Neural cell (in vitro differentiated cells): ENCODE measurements at regions not wholly inside any gene's neighbourhood (a gene's known extent, or its start where the extent isn't known, plus 50 kb on each side); places are given as distances from the start of the nearest gene placed in this dataset.

Experiments
- EP300 ChIP-seq: fragments of 450-650 bp; conservative IDR thresholded peaks from 2 replicates; pipeline ENCODE4 v1.6.1; 2014; ENCODE audit warnings: antibody characterized with exemption, mild to moderate bottlenecking, moderate library complexity; ENCODE audit not compliant: poor library complexity, severe bottlenecking
- EZH2 ChIP-seq: fragments of 200-600, 300-800 bp; shearing (Covaris generic), sonication (generic); IDR thresholded peaks from 2 replicates; pipeline ENCODE4 v1.6.1; 2014; ENCODE audit warnings: antibody characterized with exemption, low read length, borderline replicate concordance, mild to moderate bottlenecking; ENCODE audit not compliant: insufficient read depth, poor library complexity, severe bottlenecking
- TAF1 ChIP-seq: IDR thresholded peaks from 2 replicates; pipeline ENCODE4 v1.6.1; 2012; ENCODE audit warnings: low read depth
- TF ChIP-seq, protein P1 (sequence below): fragments of 450-650 bp; IDR thresholded peaks from 2 replicates; pipeline ENCODE4 v1.5.1; 2014; ENCODE audit warnings: antibody characterized with exemption, mild to moderate bottlenecking, moderate library complexity; ENCODE audit not compliant: poor library complexity, severe bottlenecking
- TF ChIP-seq, protein P2 (sequence below): IDR thresholded peaks from 2 replicates; pipeline ENCODE4 v1.6.1; 2012; ENCODE audit warnings: borderline replicate concordance

DNA sequence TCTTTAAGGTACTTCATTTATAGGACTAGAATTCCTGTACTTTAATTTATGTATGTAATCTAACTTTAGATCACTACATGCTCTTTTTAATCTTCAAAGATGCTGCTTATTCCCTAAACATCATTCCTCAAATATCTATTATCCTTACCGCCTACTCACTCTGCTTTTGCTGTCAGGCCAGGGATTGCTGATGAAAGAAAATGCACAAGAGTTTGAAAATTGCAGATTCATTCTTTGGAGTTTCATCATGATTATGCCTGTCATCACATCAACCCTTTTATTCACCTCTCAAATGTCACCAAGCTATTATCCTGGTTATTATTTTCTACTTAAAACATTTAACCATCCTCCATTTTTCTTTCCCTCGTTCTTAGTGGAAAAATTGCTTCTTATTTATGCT lies 802.7 kb downstream of the METTL15 start:
- TF ChIP-seq TAF1 (no peak), EP300 (peak; percentile 80), EZH2 (no peak)
- TF ChIP-seq, protein P1, sequence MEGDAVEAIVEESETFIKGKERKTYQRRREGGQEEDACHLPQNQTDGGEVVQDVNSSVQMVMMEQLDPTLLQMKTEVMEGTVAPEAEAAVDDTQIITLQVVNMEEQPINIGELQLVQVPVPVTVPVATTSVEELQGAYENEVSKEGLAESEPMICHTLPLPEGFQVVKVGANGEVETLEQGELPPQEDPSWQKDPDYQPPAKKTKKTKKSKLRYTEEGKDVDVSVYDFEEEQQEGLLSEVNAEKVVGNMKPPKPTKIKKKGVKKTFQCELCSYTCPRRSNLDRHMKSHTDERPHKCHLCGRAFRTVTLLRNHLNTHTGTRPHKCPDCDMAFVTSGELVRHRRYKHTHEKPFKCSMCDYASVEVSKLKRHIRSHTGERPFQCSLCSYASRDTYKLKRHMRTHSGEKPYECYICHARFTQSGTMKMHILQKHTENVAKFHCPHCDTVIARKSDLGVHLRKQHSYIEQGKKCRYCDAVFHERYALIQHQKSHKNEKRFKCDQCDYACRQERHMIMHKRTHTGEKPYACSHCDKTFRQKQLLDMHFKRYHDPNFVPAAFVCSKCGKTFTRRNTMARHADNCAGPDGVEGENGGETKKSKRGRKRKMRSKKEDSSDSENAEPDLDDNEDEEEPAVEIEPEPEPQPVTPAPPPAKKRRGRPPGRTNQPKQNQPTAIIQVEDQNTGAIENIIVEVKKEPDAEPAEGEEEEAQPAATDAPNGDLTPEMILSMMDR: no peak
- TF ChIP-seq, protein P2, sequence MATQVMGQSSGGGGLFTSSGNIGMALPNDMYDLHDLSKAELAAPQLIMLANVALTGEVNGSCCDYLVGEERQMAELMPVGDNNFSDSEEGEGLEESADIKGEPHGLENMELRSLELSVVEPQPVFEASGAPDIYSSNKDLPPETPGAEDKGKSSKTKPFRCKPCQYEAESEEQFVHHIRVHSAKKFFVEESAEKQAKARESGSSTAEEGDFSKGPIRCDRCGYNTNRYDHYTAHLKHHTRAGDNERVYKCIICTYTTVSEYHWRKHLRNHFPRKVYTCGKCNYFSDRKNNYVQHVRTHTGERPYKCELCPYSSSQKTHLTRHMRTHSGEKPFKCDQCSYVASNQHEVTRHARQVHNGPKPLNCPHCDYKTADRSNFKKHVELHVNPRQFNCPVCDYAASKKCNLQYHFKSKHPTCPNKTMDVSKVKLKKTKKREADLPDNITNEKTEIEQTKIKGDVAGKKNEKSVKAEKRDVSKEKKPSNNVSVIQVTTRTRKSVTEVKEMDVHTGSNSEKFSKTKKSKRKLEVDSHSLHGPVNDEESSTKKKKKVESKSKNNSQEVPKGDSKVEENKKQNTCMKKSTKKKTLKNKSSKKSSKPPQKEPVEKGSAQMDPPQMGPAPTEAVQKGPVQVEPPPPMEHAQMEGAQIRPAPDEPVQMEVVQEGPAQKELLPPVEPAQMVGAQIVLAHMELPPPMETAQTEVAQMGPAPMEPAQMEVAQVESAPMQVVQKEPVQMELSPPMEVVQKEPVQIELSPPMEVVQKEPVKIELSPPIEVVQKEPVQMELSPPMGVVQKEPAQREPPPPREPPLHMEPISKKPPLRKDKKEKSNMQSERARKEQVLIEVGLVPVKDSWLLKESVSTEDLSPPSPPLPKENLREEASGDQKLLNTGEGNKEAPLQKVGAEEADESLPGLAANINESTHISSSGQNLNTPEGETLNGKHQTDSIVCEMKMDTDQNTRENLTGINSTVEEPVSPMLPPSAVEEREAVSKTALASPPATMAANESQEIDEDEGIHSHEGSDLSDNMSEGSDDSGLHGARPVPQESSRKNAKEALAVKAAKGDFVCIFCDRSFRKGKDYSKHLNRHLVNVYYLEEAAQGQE: peak; percentile 65
